Fibroblast of lung (primary cell): ENCODE measurements at regions not wholly inside any gene's neighbourhood (a gene's known extent, or its start where the extent isn't known, plus 50 kb on each side); places are given as distances from the start of the nearest gene placed in this dataset.

Source experiments
- DNase-seq, 2 donors: peaks; one replicate each; pipeline versions ENCODE4 v3.0.0 to v3.0.0-alpha.2; 2010; ENCODE audit warnings: low read depth in 2 of 2
- H2AFZ ChIP-seq: 2 replicates; pipeline ENCODE4 v1.5.1; 2012; ENCODE audit warnings: low read length, control low read depth, inconsistent platforms
- H3K27ac ChIP-seq: 2 replicates; pipeline ENCODE4 v1.5.1; 2011; ENCODE audit warnings: low read length, control low read depth; ENCODE audit not compliant: insufficient read depth
- H3K27me3 ChIP-seq: 2 replicates; pipeline ENCODE4 v1.5.1; 2011; ENCODE audit warnings: mild to moderate bottlenecking, low read length; ENCODE audit not compliant: control insufficient read depth, insufficient read depth
- H3K36me3 ChIP-seq: 2 replicates; pipeline ENCODE4 v1.5.1; 2011; ENCODE audit warnings: low read length; ENCODE audit not compliant: control insufficient read depth, insufficient read depth
- H3K4me1 ChIP-seq: 2 replicates; pipeline ENCODE4 v1.5.1; 2011; ENCODE audit warnings: low read length; ENCODE audit not compliant: control insufficient read depth, insufficient read depth; ENCODE audit errors: extremely low read depth
- H3K4me2 ChIP-seq: 2 replicates; pipeline ENCODE4 v1.5.1; 2011; ENCODE audit warnings: low read length, control low read depth; ENCODE audit not compliant: insufficient read depth; ENCODE audit errors: extremely low read depth
- H3K4me3 ChIP-seq, 4 experiments: fragments of 200-600 bp in 1 of 4; sonication (generic) in 1 of 4; replicated peaks in 1 of 4; 2 replicates each; pipeline ENCODE4 v1.5.1; 2011 to 2016; ENCODE audit warnings: low read length in 4 of 4, low read depth in 3 of 4, mild to moderate bottlenecking in 3 of 4, control low read depth in 2 of 4, inconsistent platforms in 1 of 4, mixed read lengths in 1 of 4; ENCODE audit not compliant: insufficient read depth in 1 of 4; ENCODE audit errors: control extremely low read depth in 1 of 4
- H3K79me2 ChIP-seq: 2 replicates; pipeline ENCODE4 v1.5.1; 2012; ENCODE audit warnings: mild to moderate bottlenecking, low read length, inconsistent platforms; ENCODE audit not compliant: control insufficient read depth, insufficient read depth
- H3K9ac ChIP-seq: 2 replicates; pipeline ENCODE4 v1.5.1; 2011; ENCODE audit warnings: mild to moderate bottlenecking, low read length, control low read depth; ENCODE audit not compliant: insufficient read depth
- H3K9me3 ChIP-seq: 2 replicates; pipeline ENCODE4 v1.5.1; 2012; ENCODE audit warnings: low read depth, low read length; ENCODE audit not compliant: control insufficient read depth, insufficient read depth
- H4K20me1 ChIP-seq: 2 replicates; pipeline ENCODE4 v1.5.1; 2011; ENCODE audit warnings: low read length; ENCODE audit not compliant: control insufficient read depth, insufficient read depth; ENCODE audit errors: extremely low read depth
- CTCF ChIP-seq, 2 donors: IDR thresholded peaks in 1 of 2; conservative IDR thresholded peaks in 1 of 2; 1 replicate in 1 of 2; 2 replicates in 1 of 2; pipeline ENCODE4 v1.5.1; 2011 to 2012; ENCODE audit warnings: low read length in 2 of 2, control low read depth in 1 of 2, inconsistent platforms in 1 of 2, low read depth in 1 of 2, mild to moderate bottlenecking in 1 of 2
- EZH2 ChIP-seq: IDR thresholded peaks from 2 replicates; pipeline ENCODE4 v1.5.1; 2012; ENCODE audit warnings: low read length, control low read depth, mild to moderate bottlenecking; ENCODE audit errors: missing control alignments

GRCh38 chr5:3654515-3654914 lies 58.9 kb downstream of the IRX1 start:
- H3K4me1 ChIP-seq, result no peaks in the 10 kb centered on the region
- no peaks in the 10 kb centered on the region for H3K79me2 ChIP-seq
- no peak overlapping the region for H3K4me3 ChIP-seq
- H3K27ac ChIP-seq, result no peak overlapping the region
- H3K9me3 ChIP-seq, result no peaks in the 10 kb centered on the region
- no peak overlapping the region for H2AFZ ChIP-seq
- H3K36me3 ChIP-seq, result no peaks in the 10 kb centered on the region
- H3K27me3 ChIP-seq, result no peaks in the 10 kb centered on the region
- TF ChIP-seq EZH2, result no peak
- no peak for DNase-seq
- no peak overlapping the region for H3K4me2 ChIP-seq
- no peaks in the 10 kb centered on the region for H4K20me1 ChIP-seq
- H3K9ac ChIP-seq, result no peak overlapping the region

- H3K9ac ChIP-seq, result no peak overlapping the region
- H4K20me1 ChIP-seq, result no peaks in the 10 kb centered on the region
- no peaks in the 10 kb centered on the region for H3K9me3 ChIP-seq
- no peaks in the 10 kb centered on the region for H3K4me1 ChIP-seq
- no peak overlapping the region for H3K4me3 ChIP-seq
- no peak for TF ChIP-seq EZH2
- TF ChIP-seq CTCF (conservative IDR thresholded peaks at IDR 0.05 in 1 of 2, IDR thresholded peaks at IDR 0.05 in 1 of 2; ENCODE audit: low read depth in 1 of 2, low read length in 2 of 2), result no peak
- no peaks in the 10 kb centered on the region for H3K36me3 ChIP-seq
- H3K79me2 ChIP-seq, result no peaks in the 10 kb centered on the region
- H3K4me2 ChIP-seq, result no peak overlapping the region
- no peak for DNase-seq
- no peak overlapping the region for H2AFZ ChIP-seq
- no peaks in the 10 kb centered on the region for H3K27me3 ChIP-seq
- H3K27ac ChIP-seq, result no peak overlapping the region
Measured at GRCh38 chr5:3656803-3657202, 61.2 kb downstream of the IRX1 start.

GRCh38 chr5:3657364-3658022 lies 61.9 kb downstream of the IRX1 start:
- no peak overlapping the region for H3K4me2 ChIP-seq
- H2AFZ ChIP-seq, result no peak overlapping the region
- H3K27me3 ChIP-seq, result no peaks in the 10 kb centered on the region
- no peak for DNase-seq
- H3K36me3 ChIP-seq, result no peaks in the 10 kb centered on the region
- no peaks in the 10 kb centered on the region for H3K4me1 ChIP-seq
- H4K20me1 ChIP-seq, result no peaks in the 10 kb centered on the region
- H3K79me2 ChIP-seq, result no peaks in the 10 kb centered on the region
- TF ChIP-seq EZH2 (no peak), CTCF (conservative IDR thresholded peaks at IDR 0.05 in 1 of 2, IDR thresholded peaks at IDR 0.05 in 1 of 2; ENCODE audit: low read depth in 1 of 2, low read length in 2 of 2) (no peak)
- no peaks in the 10 kb centered on the region for H3K9me3 ChIP-seq
- H3K9ac ChIP-seq, result no peak overlapping the region
- H3K27ac ChIP-seq, result no peak overlapping the region
- no peak overlapping the region for H3K4me3 ChIP-seq
